Left ventricle myocardium inferior (tissue), 1 donor: ENCODE measurements at regions not wholly inside any gene's neighbourhood (a gene's known extent, or its start where the extent isn't known, plus 50 kb on each side); places are given as distances from the start of the nearest gene placed in this dataset.

ENCODE experiments used
- DNase-seq: peaks from one replicate; pipeline ENCODE4 v3.0.0-alpha.2; 2020
- H3K27ac ChIP-seq: fragments of 200-600 bp; replicated peaks from 2 replicates; pipeline ENCODE4 v1.8.0; 2021
- H3K27me3 ChIP-seq: fragments of 200-600 bp; 2 replicates; pipeline ENCODE4 v1.8.0; 2021; ENCODE audit warnings: low read depth
- H3K36me3 ChIP-seq: fragments of 200-600 bp; 2 replicates; pipeline ENCODE4 v1.8.0; 2021
- H3K4me1 ChIP-seq: fragments of 200-600 bp; 2 replicates; pipeline ENCODE4 v1.8.0; 2021
- H3K4me3 ChIP-seq: fragments of 200-600 bp; 2 replicates; pipeline ENCODE4 v1.8.0; 2021; ENCODE audit warnings: mild to moderate bottlenecking, moderate library complexity
- H3K9me3 ChIP-seq: fragments of 200-600 bp; replicated peaks from 2 replicates; pipeline ENCODE4 v1.8.0; 2021
- CTCF ChIP-seq: fragments of 200-600 bp; IDR thresholded peaks from 2 replicates; pipeline ENCODE4 v1.8.0; 2021; ENCODE audit warnings: antibody characterized with exemption, mild to moderate bottlenecking, borderline replicate concordance
- intact Hi-C: fragments of 100-400 bp; cut with micrococcal nuclease; formaldehyde crosslinking; loops from one replicate; pipeline ENCODE4 v1.11.0; 2022
- donor health status: DM: no; HTN: yes; CAD: no; lungs with severe emphysema.

- intact Hi-C loops, result no loop called here
- no peak for TF ChIP-seq CTCF
- Histone ChIP-seq H3K9me3 (no peaks in the 10 kb centered on the region), H3K4me1 (peaks cover 5% of the 10 kb centered on the region), H3K27ac (no peak overlapping the region), H3K36me3 (no peaks in the 10 kb centered on the region), H3K4me3 (no peak overlapping the region), H3K27me3 (peaks cover 91% of the 10 kb centered on the region)
- no peak for DNase-seq
These were observed 401.4 kb upstream of the IRX1 start for GRCh38 chr5:3194271-3194670.

- DNase-seq, result no peak
- Histone ChIP-seq H3K27me3 (peaks cover 90% of the 10 kb centered on the region), H3K4me1 (no peaks in the 10 kb centered on the region), H3K36me3 (no peaks in the 10 kb centered on the region), H3K27ac (no peak overlapping the region), H3K9me3 (no peaks in the 10 kb centered on the region), H3K4me3 (no peak overlapping the region)
- no peak for TF ChIP-seq CTCF
- intact Hi-C loops, result no loop called here
These were observed 404.0 kb upstream of the IRX1 start for GRCh38 chr5:3191585-3191984.

- H3K36me3 ChIP-seq, result no peaks in the 10 kb centered on the region
- no peak overlapping the region for H3K4me3 ChIP-seq
- no peaks in the 10 kb centered on the region for H3K4me1 ChIP-seq
- no peak for TF ChIP-seq CTCF
- intact Hi-C loops, result no loop called here
- H3K27me3 ChIP-seq, result peaks cover 90% of the 10 kb centered on the region
- H3K9me3 ChIP-seq, result no peaks in the 10 kb centered on the region
- DNase-seq, result no peak
- H3K27ac ChIP-seq, result no peak overlapping the region
These were observed 404.7 kb upstream of the IRX1 start for GRCh38 chr5:3190930-3191329.

- intact Hi-C loops, result no loop called here
- no peak for DNase-seq
- Histone ChIP-seq H3K4me1 (no peaks in the 10 kb centered on the region), H3K27me3 (peaks cover 90% of the 10 kb centered on the region), H3K36me3 (no peaks in the 10 kb centered on the region), H3K9me3 (no peaks in the 10 kb centered on the region), H3K27ac (no peak overlapping the region), H3K4me3 (no peak overlapping the region)
- no peak for TF ChIP-seq CTCF
These were observed 405.2 kb upstream of the IRX1 start for GRCh38 chr5:3190433-3190832.

- no peaks in the 10 kb centered on the region for H3K36me3 ChIP-seq
- no peak for TF ChIP-seq CTCF
These were observed 407.7 kb upstream of the IRX1 start for GRCh38 chr5:3187771-3188425.

More at GRCh38 chr5:3187771-3188425, 407.7 kb upstream of the IRX1 start:
- H3K9me3 ChIP-seq, result no peaks in the 10 kb centered on the region
- H3K27me3 ChIP-seq, result peaks cover 88% of the 10 kb centered on the region
- intact Hi-C loops, result no loop called here
- DNase-seq, result no peak
- H3K4me3 ChIP-seq, result no peak overlapping the region
- H3K27ac ChIP-seq, result no peak overlapping the region
- H3K4me1 ChIP-seq, result no peaks in the 10 kb centered on the region
